BE2C (cell line): ENCODE measurements at regions not wholly inside any gene's neighbourhood (a gene's known extent, or its start where the extent isn't known, plus 50 kb on each side); places are given as distances from the start of the nearest gene placed in this dataset.

ENCODE experiments used
- DNase-seq: peaks from one replicate; pipeline ENCODE4 v3.0.0-alpha.2; 2020
- H3K27me3 ChIP-seq: fragments of 250-450 bp; sonication (Bioruptor Pico); 2 replicates; pipeline ENCODE4 v1.5.1; 2020; ENCODE audit warnings: mild to moderate bottlenecking
- H3K36me3 ChIP-seq: fragments of 250-450 bp; sonication (Bioruptor Pico); 2 replicates; pipeline ENCODE4 v1.5.1; 2020; ENCODE audit warnings: mild to moderate bottlenecking
- H3K4me1 ChIP-seq: fragments of 250-450 bp; sonication (Bioruptor Pico); 2 replicates; pipeline ENCODE4 v1.5.1; 2020
- H3K4me3 ChIP-seq: 2 replicates; pipeline ENCODE4 v1.5.1; 2011; ENCODE audit warnings: low read depth, low read length
- H3K9me3 ChIP-seq: fragments of 250-450 bp; sonication (Bioruptor Pico); 2 replicates; pipeline ENCODE4 v1.5.1; 2020
- CTCF ChIP-seq: IDR thresholded peaks from 2 replicates; pipeline ENCODE4 v1.5.1; 2012; ENCODE audit warnings: mild to moderate bottlenecking, low read depth, low read length

- Histone ChIP-seq H3K4me3 (no peak overlapping the region), H3K9me3 (no peaks in the 10 kb centered on the region), H3K27me3 (no peaks in the 10 kb centered on the region), H3K36me3 (no peaks in the 10 kb centered on the region), H3K4me1 (peaks cover 5% of the 10 kb centered on the region)
- peak; percentile 49 for DNase-seq
- TF ChIP-seq CTCF = no peak
These were observed 96.7 kb downstream of the KBTBD8 start for GRCh38 chr3:67094774-67095173.

DNA sequence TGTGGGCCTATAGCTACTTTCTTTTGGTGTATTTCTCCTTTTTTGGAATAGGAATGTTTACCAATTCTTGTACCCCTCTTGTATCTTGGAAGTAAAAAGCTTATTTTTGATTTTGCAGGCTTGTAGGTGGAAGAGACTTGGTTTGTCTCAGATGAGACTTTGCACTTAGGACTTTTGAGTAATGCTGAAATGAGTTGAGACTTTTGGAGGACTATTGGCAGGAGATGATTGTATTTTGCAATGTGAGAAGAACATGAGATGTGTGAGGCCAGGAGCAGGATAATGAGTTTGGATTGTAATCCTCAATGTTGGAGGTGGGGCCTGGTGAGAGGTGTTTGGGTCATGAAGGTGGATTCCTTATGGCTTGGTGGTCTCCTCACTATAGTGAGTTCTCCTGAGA is 106.3 kb downstream of the KBTBD8 start:
- no peaks in the 10 kb centered on the region for H3K4me1 ChIP-seq
- H3K4me3 ChIP-seq = no peak overlapping the region
- H3K36me3 ChIP-seq = no peaks in the 10 kb centered on the region
- H3K9me3 ChIP-seq = no peaks in the 10 kb centered on the region
- no peaks in the 10 kb centered on the region for H3K27me3 ChIP-seq
- TF ChIP-seq CTCF = no peak
- DNase-seq = no peak

DNA sequence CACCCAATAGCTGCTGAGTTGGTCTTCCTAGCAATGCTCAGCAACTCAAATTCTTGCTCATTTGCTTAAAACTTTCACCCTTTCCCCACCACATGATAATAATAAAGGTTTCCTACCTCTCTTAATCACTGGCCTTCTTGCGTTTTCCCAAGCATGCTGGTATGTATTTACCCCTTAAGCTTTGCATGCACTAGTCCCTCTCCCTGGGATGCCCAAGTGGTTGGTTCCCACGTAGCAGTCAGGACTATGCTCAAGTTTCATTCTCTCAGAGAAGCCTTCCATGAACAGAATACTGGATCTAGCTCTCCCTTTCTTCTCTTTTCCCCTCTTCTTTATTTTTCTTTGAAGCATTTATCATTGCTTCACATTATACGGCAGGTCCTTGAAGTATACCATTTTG is 108.8 kb downstream of the KBTBD8 start:
- Histone ChIP-seq H3K36me3 (no peaks in the 10 kb centered on the region), H3K9me3 (no peaks in the 10 kb centered on the region), H3K4me1 (no peaks in the 10 kb centered on the region), H3K4me3 (no peak overlapping the region), H3K27me3 (no peaks in the 10 kb centered on the region)
- no peak for TF ChIP-seq CTCF
- DNase-seq = no peak

GRCh38 chr3:67109651-67110204 is 111.6 kb downstream of the KBTBD8 start:
- no peaks in the 10 kb centered on the region for H3K9me3 ChIP-seq
- no peak overlapping the region for H3K4me3 ChIP-seq
- no peaks in the 10 kb centered on the region for H3K27me3 ChIP-seq
- TF ChIP-seq CTCF = peak; percentile 66
- DNase-seq = no peak
- H3K36me3 ChIP-seq = no peaks in the 10 kb centered on the region
- H3K4me1 ChIP-seq = no peaks in the 10 kb centered on the region

- no peaks in the 10 kb centered on the region for H3K27me3 ChIP-seq
- peak; percentile 97 for TF ChIP-seq CTCF
- no peaks in the 10 kb centered on the region for H3K9me3 ChIP-seq
- no peaks in the 10 kb centered on the region for H3K36me3 ChIP-seq
- peak; percentile 87 for DNase-seq
- H3K4me3 ChIP-seq = no peak overlapping the region
- no peaks in the 10 kb centered on the region for H3K4me1 ChIP-seq
These were observed 115.8 kb downstream of the KBTBD8 start for GRCh38 chr3:67113802-67114407.

DNA sequence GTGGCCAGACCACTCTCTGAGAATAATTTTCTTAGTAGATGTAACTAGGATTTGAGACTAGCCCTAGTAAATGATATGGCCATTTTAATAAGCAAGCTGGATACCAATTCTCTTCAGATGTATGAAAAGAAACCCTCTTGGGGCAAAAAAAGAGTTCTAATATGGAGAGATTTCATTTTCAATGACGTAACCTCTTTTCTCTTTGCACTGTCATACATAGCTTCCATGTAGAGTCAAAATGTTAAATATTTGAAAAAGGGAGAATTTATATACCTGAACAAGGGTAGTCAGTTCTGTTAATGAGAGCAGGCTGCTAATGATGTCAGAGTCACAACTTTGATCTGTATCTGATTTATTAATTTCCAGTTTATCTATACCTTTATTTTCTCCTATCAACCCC is 120.0 kb downstream of the KBTBD8 start:
- H3K9me3 ChIP-seq = no peaks in the 10 kb centered on the region
- TF ChIP-seq CTCF = no peak
- peaks cover 10% of the 10 kb centered on the region; the same call in 1 of the 2 replicates for H3K4me1 ChIP-seq
- no peaks in the 10 kb centered on the region for H3K27me3 ChIP-seq
- DNase-seq = no peak
- H3K4me3 ChIP-seq = no peak overlapping the region
- no peaks in the 10 kb centered on the region for H3K36me3 ChIP-seq
